Pancreas (tissue), 10 donors: ENCODE measurements at regions not wholly inside any gene's neighbourhood (a gene's known extent, or its start where the extent isn't known, plus 50 kb on each side); places are given as distances from the start of the nearest gene placed in this dataset.

Source experiments
- ATAC-seq, 4 donors: fragments of 200-7000 bp; cut with Tn5 transposase; one replicate each; pipeline versions ENCODE4 v1.8.0 to v1.9.1; 2020; ENCODE audit warnings: mild to moderate bottlenecking in 4 of 4, moderate library complexity in 4 of 4
- DNase-seq, 6 donors: peaks; one replicate each; pipeline ENCODE4 v3.0.0-alpha.2; 2020
- FAIRE-seq: peaks from 2 replicates; lab custom pipeline; 2012; peaks lifted over from hg19 to GRCh38; lab: Jason Lieb, UNC
- H3K27ac ChIP-seq, 4 donors: fragments of 200-600 bp; sonication (generic); 1 replicate in 3 of 4; 2 replicates in 1 of 4; pipeline versions ENCODE4 v1.5.0 to v1.8.0; 2020
- H3K27me3 ChIP-seq, 4 donors: fragments of 200-600 bp; one replicate each; pipeline ENCODE4 v1.8.0; 2021
- H3K36me3 ChIP-seq, 3 donors: fragments of 200-600 bp; sonication (generic) in 1 of 3; one replicate each; pipeline versions ENCODE4 v1.5.0 to v1.8.0; 2020 to 2021
- H3K4me1 ChIP-seq, 3 donors: fragments of 200-600 bp; one replicate each; pipeline ENCODE4 v1.8.0; 2021
- H3K4me3 ChIP-seq, 4 donors: fragments of 200-600 bp; sonication (generic) in 2 of 4; one replicate each; pipeline versions ENCODE4 v1.5.0 to v1.8.0; 2020 to 2021
- H3K9me3 ChIP-seq, 4 donors: fragments of 200-600 bp; one replicate each; pipeline ENCODE4 v1.8.0; 2021
- WGBS, 2 donors: extraction: QIAGEN DNeasy Blood & Tissue Kit; methylation state at CpG; one replicate each; pipeline ENCODE4 v1.1.7; 2013; 5-methylcytosine and 5-hydroxymethylcytosine counted together
- intact Hi-C, 3 donors: fragments of 100-400 bp; cut with DNase I; formaldehyde crosslinking; loops; one replicate each; pipeline versions ENCODE4 v1.11.1 to v1.14.2; 2022
- TF ChIP-seq, protein P1 (sequence below), 4 donors: fragments of 200-600 bp; sonication (generic) in 3 of 4; IDR thresholded peaks; one replicate each; pipeline versions ENCODE4 v1.5.0 to v1.8.0; 2021; ENCODE audit warnings: antibody characterized with exemption in 4 of 4
- donor health status: healthy with polysubstance abuse.
- donor health status: DM: no; HTN: no; CAD: no; lungs with moderate emphysema.
- donor health status: DM: no; HTN: no; CAD: no.
- donor health status: control.
- donor health status: control.
- donor health status: Bipolar disorder and iron deficiency.
- donor health status: DM: yes; HTN: yes; CAD: no.
- donor health status: DM: no; HTN: no; CAD: no.
- donor health status: DM: no; HTN: no; CAD: no.
- donor health status: DM: yes; HTN: yes; CAD: no.

DNA sequence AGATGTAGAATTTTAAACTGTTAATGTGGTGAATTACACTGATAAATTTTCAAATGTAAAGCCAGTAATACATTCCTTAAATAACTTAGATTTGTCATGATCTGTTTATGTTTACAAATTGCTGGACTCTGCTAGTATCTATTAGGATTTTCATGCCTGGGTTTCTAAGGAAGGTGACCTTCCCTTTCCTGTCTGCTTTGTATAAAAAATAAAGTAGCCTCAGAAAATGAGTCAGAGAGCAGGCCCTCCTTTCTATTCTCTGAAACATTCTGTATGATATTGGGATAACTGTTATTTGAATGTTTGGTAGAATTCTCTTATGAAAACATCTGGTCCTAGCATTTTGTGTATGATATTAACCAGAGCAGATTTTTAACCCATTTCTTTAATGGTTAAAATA is 255.3 kb downstream of the SYK start:
- H3K9me3 ChIP-seq: no peaks in the 10 kb centered on the region
- intact Hi-C loops: no loop called here
- H3K4me1 ChIP-seq: peaks cover 0 to 16% (median 0%) of the 10 kb centered on the region in 3 donors
- H3K27ac ChIP-seq: no peak overlapping the region
- TF ChIP-seq, protein P1, sequence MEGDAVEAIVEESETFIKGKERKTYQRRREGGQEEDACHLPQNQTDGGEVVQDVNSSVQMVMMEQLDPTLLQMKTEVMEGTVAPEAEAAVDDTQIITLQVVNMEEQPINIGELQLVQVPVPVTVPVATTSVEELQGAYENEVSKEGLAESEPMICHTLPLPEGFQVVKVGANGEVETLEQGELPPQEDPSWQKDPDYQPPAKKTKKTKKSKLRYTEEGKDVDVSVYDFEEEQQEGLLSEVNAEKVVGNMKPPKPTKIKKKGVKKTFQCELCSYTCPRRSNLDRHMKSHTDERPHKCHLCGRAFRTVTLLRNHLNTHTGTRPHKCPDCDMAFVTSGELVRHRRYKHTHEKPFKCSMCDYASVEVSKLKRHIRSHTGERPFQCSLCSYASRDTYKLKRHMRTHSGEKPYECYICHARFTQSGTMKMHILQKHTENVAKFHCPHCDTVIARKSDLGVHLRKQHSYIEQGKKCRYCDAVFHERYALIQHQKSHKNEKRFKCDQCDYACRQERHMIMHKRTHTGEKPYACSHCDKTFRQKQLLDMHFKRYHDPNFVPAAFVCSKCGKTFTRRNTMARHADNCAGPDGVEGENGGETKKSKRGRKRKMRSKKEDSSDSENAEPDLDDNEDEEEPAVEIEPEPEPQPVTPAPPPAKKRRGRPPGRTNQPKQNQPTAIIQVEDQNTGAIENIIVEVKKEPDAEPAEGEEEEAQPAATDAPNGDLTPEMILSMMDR (IDR thresholded peaks at IDR 0.05): no peak
- ATAC-seq (no peak), FAIRE-seq (no peak), DNase-seq (no peak)
- no peaks in the 10 kb centered on the region for H3K27me3 ChIP-seq
- H3K36me3 ChIP-seq: no peaks in the 10 kb centered on the region
- H3K4me3 ChIP-seq: no peak overlapping the region

DNA sequence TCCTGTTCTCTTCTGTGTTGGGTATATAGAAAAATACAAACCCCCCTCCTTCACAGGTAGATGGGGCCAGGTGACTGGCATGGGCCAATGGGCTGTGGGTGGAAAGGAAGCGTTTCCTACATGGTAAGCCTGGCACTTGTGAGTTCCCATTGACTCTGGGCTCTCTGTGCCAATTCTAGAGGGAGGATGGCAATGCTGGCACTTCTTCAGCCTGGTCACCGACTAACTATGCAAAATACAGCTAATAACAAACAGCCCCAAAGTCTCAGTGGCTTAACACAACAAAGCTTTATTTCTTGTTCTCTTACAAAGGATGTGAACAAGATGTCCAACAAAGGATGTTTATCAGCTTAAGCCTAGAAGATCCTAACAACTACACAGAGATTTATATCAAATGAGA is 258.1 kb downstream of the SYK start:
- TF ChIP-seq, protein P1 (IDR thresholded peaks at IDR 0.05): no peak
- Histone ChIP-seq H3K27ac (no peak overlapping the region), H3K4me1 (peaks cover 0 to 16% (median 0%) of the 10 kb centered on the region in 3 donors), H3K27me3 (no peaks in the 10 kb centered on the region), H3K9me3 (no peaks in the 10 kb centered on the region), H3K36me3 (no peaks in the 10 kb centered on the region), H3K4me3 (no peak overlapping the region)
- FAIRE-seq: no peak
- DNase-seq: no peak
- WGBS, 2 donors: 83 to 91% methylated on average over 2 of the region's 2 CpGs
- intact Hi-C loops: no loop called here
- no peak for ATAC-seq

DNA sequence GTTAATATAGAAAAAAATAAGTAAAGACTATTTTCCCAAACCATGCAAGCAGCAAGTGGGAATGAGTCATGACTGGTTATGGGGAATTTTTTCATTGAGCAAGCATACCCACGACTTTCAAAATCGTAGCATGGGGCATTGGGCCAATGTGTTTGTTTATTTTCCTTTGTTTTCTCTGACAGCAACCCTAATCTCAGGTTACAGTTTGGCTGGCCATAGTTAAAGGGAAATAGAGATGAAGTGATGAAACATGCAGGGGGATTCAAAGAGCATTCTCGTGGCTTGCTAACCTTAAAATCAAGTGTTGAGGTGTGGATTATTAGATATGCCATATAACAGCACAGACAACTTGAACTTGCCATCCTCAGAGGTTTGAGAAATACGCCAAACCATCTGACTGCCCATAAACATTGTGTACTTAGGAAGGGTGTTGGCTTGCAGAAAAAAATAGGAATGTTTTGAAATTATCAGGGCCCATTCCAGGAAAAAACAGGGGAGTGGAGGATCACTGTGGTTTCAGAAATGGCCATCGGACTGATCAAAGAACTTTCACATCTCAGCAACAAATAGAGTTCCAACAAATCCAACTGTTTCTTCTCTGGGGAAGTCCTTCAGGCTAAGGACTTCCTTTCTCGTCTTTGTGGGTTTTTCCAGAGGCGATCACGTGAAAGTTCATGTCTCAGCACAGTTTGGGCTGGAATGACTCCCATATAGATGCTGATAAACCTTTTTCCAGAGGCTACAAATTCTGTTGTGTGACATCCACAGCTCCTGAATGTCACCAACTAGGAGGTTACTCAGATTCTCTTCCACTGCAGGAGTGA is 259.1 kb downstream of the SYK start:
- DNase-seq (peak in 2 of 6 donors; percentile 21 to 71), FAIRE-seq (no peak), ATAC-seq (peak; percentile 71 to 87 (median 80))
- TF ChIP-seq, protein P1 (IDR thresholded peaks at IDR 0.05): no peak
- H3K4me1 ChIP-seq: peaks cover 0 to 16% (median 0%) of the 10 kb centered on the region in 3 donors
- H3K4me3 ChIP-seq: no peak overlapping the region
- no peaks in the 10 kb centered on the region for H3K36me3 ChIP-seq
- H3K27ac ChIP-seq: peak overlapping the region in 2 of 4 donors; percentile 48 to 55
- WGBS, 2 donors: 34 to 40% methylated on average over 8 of the region's 8 CpGs
- H3K27me3 ChIP-seq: no peaks in the 10 kb centered on the region
- intact Hi-C loops: no loop called here
- H3K9me3 ChIP-seq: no peaks in the 10 kb centered on the region

GRCh38 chr9:91061506-91061905 is 259.9 kb downstream of the SYK start:
- H3K27ac ChIP-seq: no peak overlapping the region
- no peaks in the 10 kb centered on the region for H3K36me3 ChIP-seq
- peaks cover 0 to 16% (median 0%) of the 10 kb centered on the region in 3 donors for H3K4me1 ChIP-seq
- H3K9me3 ChIP-seq: no peaks in the 10 kb centered on the region
- no peak for FAIRE-seq
- no peak overlapping the region for H3K4me3 ChIP-seq
- TF ChIP-seq, protein P1 (IDR thresholded peaks at IDR 0.05): no peak
- intact Hi-C loops: no loop called here
- no peak for DNase-seq
- 77 to 87% methylated on average over 2 of the region's 2 CpGs for WGBS, 2 donors
- ATAC-seq: no peak
- H3K27me3 ChIP-seq: no peaks in the 10 kb centered on the region

DNA sequence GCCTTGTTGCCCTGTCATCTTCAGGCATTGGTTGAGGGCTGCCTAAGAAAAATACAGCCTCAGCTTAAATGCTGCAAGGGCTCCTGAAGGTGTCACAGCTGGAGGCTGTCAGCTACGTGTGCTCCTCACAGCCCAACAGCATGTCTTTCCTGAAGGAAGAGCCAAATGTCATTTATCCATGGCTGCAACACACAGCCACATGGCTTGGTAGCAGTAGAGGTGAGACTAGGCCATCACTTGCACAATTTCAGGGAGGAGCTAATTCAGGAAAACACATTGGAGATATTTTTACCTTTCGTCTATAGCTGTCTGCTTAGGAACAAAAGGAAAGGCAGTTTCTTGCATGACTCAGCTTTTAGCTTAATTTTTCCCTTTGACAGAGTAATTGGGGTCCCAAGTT is 260.7 kb downstream of the SYK start:
- no peak overlapping the region for H3K4me3 ChIP-seq
- DNase-seq: no peak
- H3K9me3 ChIP-seq: no peaks in the 10 kb centered on the region
- no peaks in the 10 kb centered on the region for H3K36me3 ChIP-seq
- intact Hi-C loops: no loop called here
- H3K27ac ChIP-seq: no peak overlapping the region
- FAIRE-seq: no peak
- peaks cover 0 to 16% (median 0%) of the 10 kb centered on the region in 3 donors for H3K4me1 ChIP-seq
- TF ChIP-seq, protein P1 (IDR thresholded peaks at IDR 0.05): no peak
- H3K27me3 ChIP-seq: no peaks in the 10 kb centered on the region
- ATAC-seq: no peak
- WGBS, 2 donors: 84 to 89% methylated on average over 2 of the region's 2 CpGs
